Thyroid gland (tissue), 4 donors: ENCODE measurements at regions not wholly inside any gene's neighbourhood (a gene's known extent, or its start where the extent isn't known, plus 50 kb on each side); places are given as distances from the start of the nearest gene placed in this dataset.

Source experiments
- DNase-seq, 2 donors: peaks; one replicate each; pipeline ENCODE4 v3.0.0-alpha.2; 2019
- H3K27ac ChIP-seq, 3 donors: fragments of 200-600 bp; sonication (generic); 1 replicate in 2 of 3; 2 replicates in 1 of 3; pipeline ENCODE4 v1.5.1; 2016 to 2019; ENCODE audit warnings: mild to moderate bottlenecking in 1 of 3, moderate library complexity in 1 of 3
- H3K27me3 ChIP-seq: fragments of 200-600 bp; sonication (generic); one replicate; pipeline ENCODE4 v1.5.1; 2019
- H3K36me3 ChIP-seq, 2 donors: fragments of 200-600 bp; sonication (generic); one replicate each; pipeline ENCODE4 v1.5.1; 2016 to 2019
- H3K4me1 ChIP-seq, 2 donors: fragments of 200-600 bp; sonication (generic); one replicate each; pipeline ENCODE4 v1.5.1; 2017 to 2019
- H3K4me3 ChIP-seq, 3 donors: fragments of 200-600 bp; sonication (generic); replicated peaks in 1 of 3; 1 replicate in 2 of 3; 2 replicates in 1 of 3; pipeline ENCODE4 v1.5.1; 2016; ENCODE audit warnings: mild to moderate bottlenecking in 1 of 3
- H3K9me3 ChIP-seq: fragments of 200-600 bp; sonication (generic); one replicate; pipeline ENCODE4 v1.5.1; 2017
- CTCF ChIP-seq, 6 experiments: fragments of 200-600 bp in 3 of 6; fragments of 450-650 bp in 3 of 6; sonication (generic) in 3 of 6; IDR thresholded peaks; one replicate each; pipeline ENCODE4 v1.5.1; 2016 to 2019; ENCODE audit warnings: antibody characterized with exemption in 6 of 6, mild to moderate bottlenecking in 2 of 6, inconsistent platforms in 1 of 6, moderate library complexity in 1 of 6
- POLR2A ChIP-seq, 2 donors: fragments of 450-650 bp; IDR thresholded peaks; one replicate each; pipeline ENCODE4 v1.6.1; 2017; ENCODE audit warnings: antibody characterized with exemption in 2 of 2, mild to moderate bottlenecking in 2 of 2, moderate library complexity in 1 of 2
- WGBS, 2 donors: methylation state at CpG; one replicate each; pipeline ENCODE4 v1.1.5; 2017; 5-methylcytosine and 5-hydroxymethylcytosine counted together
- intact Hi-C: fragments of 100-400 bp; cut with DNase I; formaldehyde crosslinking; loops from one replicate; pipeline ENCODE4 v1.15.1; 2023

GRCh38 chr10:2834214-2834613, 233.1 kb upstream of the PFKP start:
- WGBS, 2 donors, result 7 to 28% methylated on average over 2 of the region's 2 CpGs
- Histone ChIP-seq H3K4me3 (no peak overlapping the region), H3K27ac (no peak overlapping the region), H3K9me3 (no peaks in the 10 kb centered on the region), H3K27me3 (no peaks in the 10 kb centered on the region), H3K4me1 (no peaks in the 10 kb centered on the region), H3K36me3 (no peaks in the 10 kb centered on the region)
- TF ChIP-seq POLR2A (IDR thresholded peaks at IDR 0.05) (no peak), CTCF (IDR thresholded peaks at IDR 0.05) (no peak)
- no peak for DNase-seq
- intact Hi-C loops, result no loop called here

GRCh38 chr10:2831509-2831908, 235.8 kb upstream of the PFKP start:
- Histone ChIP-seq H3K36me3 (no peaks in the 10 kb centered on the region), H3K9me3 (no peaks in the 10 kb centered on the region), H3K27me3 (no peaks in the 10 kb centered on the region), H3K27ac (no peak overlapping the region), H3K4me3 (no peak overlapping the region), H3K4me1 (no peaks in the 10 kb centered on the region)
- 82 to 86% methylated on average over 7 of the region's 7 CpGs for WGBS, 2 donors
- no peak for DNase-seq
- intact Hi-C loops, result no loop called here
- no peak for TF ChIP-seq CTCF (IDR thresholded peaks at IDR 0.05)
- TF ChIP-seq POLR2A (IDR thresholded peaks at IDR 0.05), result no peak

- H3K27me3 ChIP-seq, result no peaks in the 10 kb centered on the region
- no peaks in the 10 kb centered on the region for H3K4me1 ChIP-seq
- 88 to 91% methylated on average over 14 of the region's 14 CpGs for WGBS, 2 donors
- no peaks in the 10 kb centered on the region for H3K36me3 ChIP-seq
- H3K9me3 ChIP-seq, result no peaks in the 10 kb centered on the region
- intact Hi-C loops, result no loop called here
- H3K4me3 ChIP-seq, result no peak overlapping the region
- no peak for DNase-seq
- H3K27ac ChIP-seq, result no peak overlapping the region
- no peak for TF ChIP-seq CTCF (IDR thresholded peaks at IDR 0.05)
- TF ChIP-seq POLR2A (IDR thresholded peaks at IDR 0.05), result no peak
Observed at GRCh38 chr10:2828741-2829140, 238.6 kb upstream of the PFKP start.

GRCh38 chr10:2826675-2827074, 240.7 kb upstream of the PFKP start:
- H3K36me3 ChIP-seq, result no peaks in the 10 kb centered on the region
- TF ChIP-seq CTCF (IDR thresholded peaks at IDR 0.05) (no peak), POLR2A (IDR thresholded peaks at IDR 0.05) (no peak)
- H3K27me3 ChIP-seq, result no peaks in the 10 kb centered on the region
- DNase-seq, result no peak
- H3K27ac ChIP-seq, result no peak overlapping the region
- no peaks in the 10 kb centered on the region for H3K9me3 ChIP-seq
- H3K4me1 ChIP-seq, result no peaks in the 10 kb centered on the region
- no peak overlapping the region for H3K4me3 ChIP-seq
- 50 to 71% methylated on average over 2 of the region's 2 CpGs for WGBS, 2 donors
- intact Hi-C loops, result no loop called here

- DNase-seq, result no peak
- H3K36me3 ChIP-seq, result no peaks in the 10 kb centered on the region
- no peaks in the 10 kb centered on the region for H3K27me3 ChIP-seq
- TF ChIP-seq CTCF (IDR thresholded peaks at IDR 0.05), result no peak
- no peak for TF ChIP-seq POLR2A (IDR thresholded peaks at IDR 0.05)
- H3K4me1 ChIP-seq, result no peaks in the 10 kb centered on the region
- no peak overlapping the region for H3K4me3 ChIP-seq
- WGBS, 2 donors, result 83 to 88% methylated on average over 4 of the region's 4 CpGs
- intact Hi-C loops, result no loop called here
- H3K27ac ChIP-seq, result no peak overlapping the region
- H3K9me3 ChIP-seq, result no peaks in the 10 kb centered on the region
Observed at GRCh38 chr10:2825841-2826240, 241.5 kb upstream of the PFKP start.
